ENCODE measurements at regions not wholly inside any gene's neighbourhood (a gene's known extent, or its start where the extent isn't known, plus 50 kb on each side); places are given as distances from the start of the nearest gene placed in this dataset.

GRCh38 chr12:4969405-4969804 lies 59.7 kb downstream of the KCNA1 start:
- no peak for DNase-seq
- H3K4me1 ChIP-seq (ENCODE audit: control insufficient read depth in 3 of 3, insufficient read depth in 2 of 3, low read depth in 1 of 3, low read length in 2 of 3) = no peaks in the 10 kb centered on the region
- no peak overlapping the region for H3K4me3 ChIP-seq (ENCODE audit: low read depth in 1 of 3, low read length in 3 of 3)
- WGBS, 3 donors = 86 to 95% (median 87%) methylated on average over 3 of the region's 3 CpGs
- H3K9me3 ChIP-seq (ENCODE audit: control insufficient read depth in 2 of 2, insufficient read depth in 1 of 2, low read depth in 1 of 2, low read length in 1 of 2) = no peaks in the 10 kb centered on the region
- peaks cover 0 to 3% (median 2%) of the 10 kb centered on the region in 3 donors for H3K27me3 ChIP-seq (ENCODE audit: control insufficient read depth in 3 of 3, insufficient read depth in 3 of 3, low read length in 3 of 3)
- no peaks in the 10 kb centered on the region for H3K36me3 ChIP-seq (ENCODE audit: control insufficient read depth in 3 of 3, insufficient read depth in 2 of 3, low read depth in 1 of 3, low read length in 3 of 3)
- no peak for FAIRE-seq
- no peak overlapping the region for H3K27ac ChIP-seq (ENCODE audit: low read depth in 1 of 3, low read length in 2 of 3)

GRCh38 chr12:4974217-4974616 lies 64.5 kb downstream of the KCNA1 start:
- H3K36me3 ChIP-seq (ENCODE audit: control insufficient read depth in 3 of 3, insufficient read depth in 2 of 3, low read depth in 1 of 3, low read length in 3 of 3) = no peaks in the 10 kb centered on the region
- H3K27ac ChIP-seq (ENCODE audit: low read depth in 1 of 3, low read length in 2 of 3) = no peak overlapping the region
- FAIRE-seq (no peak), DNase-seq (peak in 1 of 2 donors; percentile 30)
- H3K4me3 ChIP-seq (ENCODE audit: low read depth in 1 of 3, low read length in 3 of 3) = no peak overlapping the region
- H3K4me1 ChIP-seq (ENCODE audit: control insufficient read depth in 3 of 3, insufficient read depth in 2 of 3, low read depth in 1 of 3, low read length in 2 of 3) = no peaks in the 10 kb centered on the region
- 40 to 51% (median 46%) methylated on average over 3 of the region's 3 CpGs for WGBS, 3 donors
- peaks cover 0 to 5% (median 0%) of the 10 kb centered on the region in 3 donors for H3K27me3 ChIP-seq (ENCODE audit: control insufficient read depth in 3 of 3, insufficient read depth in 3 of 3, low read length in 3 of 3)
- no peaks in the 10 kb centered on the region for H3K9me3 ChIP-seq (ENCODE audit: control insufficient read depth in 2 of 2, insufficient read depth in 1 of 2, low read depth in 1 of 2, low read length in 1 of 2)

GRCh38 chr12:4975574-4975973 lies 65.9 kb downstream of the KCNA1 start:
- 65 to 86% (median 67%) methylated on average over 12 of the region's 12 CpGs for WGBS, 3 donors
- Histone ChIP-seq H3K4me3 (ENCODE audit: low read depth in 1 of 3, low read length in 3 of 3) (no peak overlapping the region), H3K4me1 (ENCODE audit: control insufficient read depth in 3 of 3, insufficient read depth in 2 of 3, low read depth in 1 of 3, low read length in 2 of 3) (no peaks in the 10 kb centered on the region), H3K27me3 (ENCODE audit: control insufficient read depth in 3 of 3, insufficient read depth in 3 of 3, low read length in 3 of 3) (peaks cover 0 to 7% (median 0%) of the 10 kb centered on the region in 3 donors), H3K27ac (ENCODE audit: low read depth in 1 of 3, low read length in 2 of 3) (no peak overlapping the region), H3K36me3 (ENCODE audit: control insufficient read depth in 3 of 3, insufficient read depth in 2 of 3, low read depth in 1 of 3, low read length in 3 of 3) (no peaks in the 10 kb centered on the region), H3K9me3 (ENCODE audit: control insufficient read depth in 2 of 2, insufficient read depth in 1 of 2, low read depth in 1 of 2, low read length in 1 of 2) (no peaks in the 10 kb centered on the region)
- DNase-seq (no peak), FAIRE-seq (no peak)

- Histone ChIP-seq H3K27ac (ENCODE audit: low read depth in 1 of 3, low read length in 2 of 3) (no peak overlapping the region), H3K9me3 (ENCODE audit: control insufficient read depth in 2 of 2, insufficient read depth in 1 of 2, low read depth in 1 of 2, low read length in 1 of 2) (no peaks in the 10 kb centered on the region), H3K36me3 (ENCODE audit: control insufficient read depth in 3 of 3, insufficient read depth in 2 of 3, low read depth in 1 of 3, low read length in 3 of 3) (no peaks in the 10 kb centered on the region), H3K27me3 (ENCODE audit: control insufficient read depth in 3 of 3, insufficient read depth in 3 of 3, low read length in 3 of 3) (peaks cover 0 to 12% (median 1%) of the 10 kb centered on the region in 3 donors), H3K4me3 (ENCODE audit: low read depth in 1 of 3, low read length in 3 of 3) (no peak overlapping the region), H3K4me1 (ENCODE audit: control insufficient read depth in 3 of 3, insufficient read depth in 2 of 3, low read depth in 1 of 3, low read length in 2 of 3) (no peaks in the 10 kb centered on the region)
- WGBS, 3 donors = 71 to 78% (median 77%) methylated on average over 10 of the region's 10 CpGs
- DNase-seq (no peak), FAIRE-seq (no peak)
These were observed 66.6 kb upstream of the KCNA5 start for GRCh38 chr12:4977102-4977501.

- no peak overlapping the region for H3K27ac ChIP-seq (ENCODE audit: low read depth in 1 of 3, low read length in 2 of 3)
- WGBS, 3 donors = 54 to 65% (median 65%) methylated on average over 6 of the region's 6 CpGs
- H3K36me3 ChIP-seq (ENCODE audit: control insufficient read depth in 3 of 3, insufficient read depth in 2 of 3, low read depth in 1 of 3, low read length in 3 of 3) = no peaks in the 10 kb centered on the region
- no peaks in the 10 kb centered on the region for H3K9me3 ChIP-seq (ENCODE audit: control insufficient read depth in 2 of 2, insufficient read depth in 1 of 2, low read depth in 1 of 2, low read length in 1 of 2)
- DNase-seq (no peak), FAIRE-seq (no peak)
- no peaks in the 10 kb centered on the region for H3K4me1 ChIP-seq (ENCODE audit: control insufficient read depth in 3 of 3, insufficient read depth in 2 of 3, low read depth in 1 of 3, low read length in 2 of 3)
- H3K27me3 ChIP-seq (ENCODE audit: control insufficient read depth in 3 of 3, insufficient read depth in 3 of 3, low read length in 3 of 3) = peaks cover 0 to 12% (median 6%) of the 10 kb centered on the region in 3 donors
- H3K4me3 ChIP-seq (ENCODE audit: low read depth in 1 of 3, low read length in 3 of 3) = no peak overlapping the region
These were observed 64.9 kb upstream of the KCNA5 start for GRCh38 chr12:4978737-4979136.

- no peak for DNase-seq
- no peaks in the 10 kb centered on the region for H3K9me3 ChIP-seq (ENCODE audit: control insufficient read depth in 2 of 2, insufficient read depth in 1 of 2, low read depth in 1 of 2, low read length in 1 of 2)
- no peaks in the 10 kb centered on the region for H3K4me1 ChIP-seq (ENCODE audit: control insufficient read depth in 3 of 3, insufficient read depth in 2 of 3, low read depth in 1 of 3, low read length in 2 of 3)
- H3K36me3 ChIP-seq (ENCODE audit: control insufficient read depth in 3 of 3, insufficient read depth in 2 of 3, low read depth in 1 of 3, low read length in 3 of 3) = no peaks in the 10 kb centered on the region
- H3K27me3 ChIP-seq (ENCODE audit: control insufficient read depth in 3 of 3, insufficient read depth in 3 of 3, low read length in 3 of 3) = peaks cover 0 to 12% (median 8%) of the 10 kb centered on the region in 3 donors
- no peak overlapping the region for H3K27ac ChIP-seq (ENCODE audit: low read depth in 1 of 3, low read length in 2 of 3)
- H3K4me3 ChIP-seq (ENCODE audit: low read depth in 1 of 3, low read length in 3 of 3) = no peak overlapping the region
- no peak for FAIRE-seq
These were observed 63.9 kb upstream of the KCNA5 start for GRCh38 chr12:4979737-4980136.

GRCh38 chr12:4984344-4984743 lies 59.3 kb upstream of the KCNA5 start:
- H3K27ac ChIP-seq (ENCODE audit: low read depth in 1 of 3, low read length in 2 of 3) = no peak overlapping the region
- FAIRE-seq (no peak), DNase-seq (no peak)
- H3K4me1 ChIP-seq (ENCODE audit: control insufficient read depth in 3 of 3, insufficient read depth in 2 of 3, low read depth in 1 of 3, low read length in 2 of 3) = no peaks in the 10 kb centered on the region
- H3K4me3 ChIP-seq (ENCODE audit: low read depth in 1 of 3, low read length in 3 of 3) = no peak overlapping the region
- peaks cover 0 to 11% (median 7%) of the 10 kb centered on the region in 3 donors for H3K27me3 ChIP-seq (ENCODE audit: control insufficient read depth in 3 of 3, insufficient read depth in 3 of 3, low read length in 3 of 3)
- H3K9me3 ChIP-seq (ENCODE audit: control insufficient read depth in 2 of 2, insufficient read depth in 1 of 2, low read depth in 1 of 2, low read length in 1 of 2) = no peaks in the 10 kb centered on the region
- WGBS, 3 donors = 77 to 83% (median 78%) methylated on average over 2 of the region's 2 CpGs
- H3K36me3 ChIP-seq (ENCODE audit: control insufficient read depth in 3 of 3, insufficient read depth in 2 of 3, low read depth in 1 of 3, low read length in 3 of 3) = no peaks in the 10 kb centered on the region

GRCh38 chr12:4984971-4985370 lies 58.7 kb upstream of the KCNA5 start:
- WGBS, 3 donors = 68 to 81% (median 70%) methylated on average over 7 of the region's 7 CpGs
- no peaks in the 10 kb centered on the region for H3K4me1 ChIP-seq (ENCODE audit: control insufficient read depth in 3 of 3, insufficient read depth in 2 of 3, low read depth in 1 of 3, low read length in 2 of 3)
- no peak overlapping the region for H3K4me3 ChIP-seq (ENCODE audit: low read depth in 1 of 3, low read length in 3 of 3)
- H3K27me3 ChIP-seq (ENCODE audit: control insufficient read depth in 3 of 3, insufficient read depth in 3 of 3, low read length in 3 of 3) = peaks cover 0 to 11% (median 6%) of the 10 kb centered on the region in 3 donors
- DNase-seq (no peak), FAIRE-seq (no peak)
- H3K27ac ChIP-seq (ENCODE audit: low read depth in 1 of 3, low read length in 2 of 3) = no peak overlapping the region
- no peaks in the 10 kb centered on the region for H3K36me3 ChIP-seq (ENCODE audit: control insufficient read depth in 3 of 3, insufficient read depth in 2 of 3, low read depth in 1 of 3, low read length in 3 of 3)
- H3K9me3 ChIP-seq (ENCODE audit: control insufficient read depth in 2 of 2, insufficient read depth in 1 of 2, low read depth in 1 of 2, low read length in 1 of 2) = no peaks in the 10 kb centered on the region

GRCh38 chr12:4985820-4986219 lies 57.9 kb upstream of the KCNA5 start:
- Histone ChIP-seq H3K36me3 (ENCODE audit: control insufficient read depth in 3 of 3, insufficient read depth in 2 of 3, low read depth in 1 of 3, low read length in 3 of 3) (no peaks in the 10 kb centered on the region), H3K27ac (ENCODE audit: low read depth in 1 of 3, low read length in 2 of 3) (no peak overlapping the region), H3K4me1 (ENCODE audit: control insufficient read depth in 3 of 3, insufficient read depth in 2 of 3, low read depth in 1 of 3, low read length in 2 of 3) (no peaks in the 10 kb centered on the region), H3K9me3 (ENCODE audit: control insufficient read depth in 2 of 2, insufficient read depth in 1 of 2, low read depth in 1 of 2, low read length in 1 of 2) (no peaks in the 10 kb centered on the region), H3K27me3 (ENCODE audit: control insufficient read depth in 3 of 3, insufficient read depth in 3 of 3, low read length in 3 of 3) (peaks cover 0 to 11% (median 4%) of the 10 kb centered on the region in 3 donors), H3K4me3 (ENCODE audit: low read depth in 1 of 3, low read length in 3 of 3) (no peak overlapping the region)
- DNase-seq (no peak), FAIRE-seq (no peak)
- 78 to 80% (median 79%) methylated on average over 6 of the region's 6 CpGs for WGBS, 3 donors
